OCI-M1 (cell line): ENCODE measurements at regions not wholly inside any gene's neighbourhood (a gene's known extent, or its start where the extent isn't known, plus 50 kb on each side); places are given as distances from the start of the nearest gene placed in this dataset.
A peak's percentile ranks its signal among the peaks of the same experiment; 100 is the strongest.

Experiments used
- DNase-seq: peaks from one replicate; lab custom pipeline; 2025; lab: John Stamatoyannopoulos, UW

DNA sequence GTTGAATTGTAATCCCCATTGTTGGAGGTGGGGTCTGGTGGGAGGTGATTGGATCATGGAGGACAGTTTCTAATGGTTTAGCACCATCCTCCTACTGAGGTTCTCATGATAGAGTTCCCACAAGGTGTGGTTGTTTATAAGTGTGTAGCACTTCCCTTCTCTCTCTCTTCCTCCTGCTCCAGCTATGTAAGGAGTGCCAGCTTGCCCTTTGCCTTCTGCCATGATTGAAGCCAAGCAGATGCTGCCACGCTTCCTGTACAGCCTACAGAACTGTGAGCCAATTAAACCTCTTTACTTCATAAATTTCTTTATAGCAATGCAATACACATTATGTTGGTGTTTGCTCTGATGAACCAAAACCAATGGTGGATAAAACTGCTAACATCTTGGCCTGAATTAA lies 238.2 kb downstream of the EFNB2 start:
- no peak for DNase-seq

GRCh38 chr13:106296723-106297122 lies 238.7 kb downstream of the EFNB2 start:
- DNase-seq, result no peak

GRCh38 chr13:106295971-106296370 lies 239.5 kb downstream of the EFNB2 start:
- no peak for DNase-seq

DNA sequence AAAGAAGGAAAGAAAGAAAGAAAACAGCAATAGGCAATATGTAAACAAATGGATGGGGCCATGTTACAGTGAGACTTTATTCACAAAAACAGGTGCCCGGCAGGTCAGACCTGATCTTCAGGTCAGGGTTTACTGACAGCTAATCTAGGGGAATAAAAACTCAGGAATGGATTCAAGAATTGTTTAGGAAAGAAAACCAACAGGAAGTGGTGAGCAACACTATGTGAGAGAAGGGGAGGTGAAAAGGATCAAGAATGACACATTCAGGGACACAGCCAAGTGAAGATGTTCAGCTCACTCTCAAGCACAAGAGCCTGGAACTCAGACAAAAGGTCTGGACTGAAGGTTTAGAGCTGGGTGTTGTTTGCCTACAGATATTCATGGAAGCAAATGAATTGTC lies 244.5 kb downstream of the EFNB2 start:
- DNase-seq, result no peak

DNA sequence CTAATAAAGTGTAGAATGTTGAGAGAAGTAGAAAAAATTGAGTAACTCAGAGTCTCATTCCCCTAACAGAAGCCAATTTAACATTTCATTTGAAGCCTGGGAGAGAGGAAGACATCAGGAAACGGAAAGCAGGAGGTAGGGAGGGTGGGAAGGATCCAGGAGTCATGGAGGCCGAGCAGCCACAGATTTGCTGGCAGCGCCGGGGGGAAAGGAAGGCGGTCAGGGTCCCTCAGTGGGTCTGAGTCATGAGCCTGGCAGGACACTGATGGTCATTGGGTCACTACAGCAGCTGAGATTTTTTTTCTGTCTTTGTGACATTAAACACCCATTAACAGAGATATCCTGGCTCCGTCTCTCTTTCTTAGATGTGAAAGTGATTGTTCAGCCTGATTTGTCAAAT lies 248.1 kb downstream of the EFNB2 start:
- no peak for DNase-seq

DNA sequence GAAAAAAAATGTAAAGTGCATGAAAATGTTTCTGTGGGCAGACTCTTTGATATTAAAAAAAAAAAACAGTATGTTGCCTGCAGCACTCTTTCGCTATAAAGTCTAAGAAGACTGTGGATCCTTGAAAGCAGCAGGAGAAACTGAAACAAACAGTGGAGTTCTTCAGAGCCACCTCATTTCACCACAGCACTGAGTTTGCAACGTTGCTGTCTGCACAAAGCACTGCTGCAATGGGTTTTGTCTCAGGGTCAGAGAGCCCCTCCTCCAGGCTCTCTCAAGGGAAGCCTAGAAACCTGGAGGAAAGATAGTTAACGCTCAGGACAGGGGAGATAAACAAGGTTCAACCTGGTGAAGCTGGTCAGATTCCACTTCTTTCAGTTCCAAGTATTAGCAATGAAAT lies 248.7 kb downstream of the EFNB2 start:
- peak; percentile 2 for DNase-seq

GRCh38 chr13:106284358-106284757 lies 251.1 kb downstream of the EFNB2 start:
- no peak for DNase-seq

GRCh38 chr13:106281426-106281825 lies 254.0 kb downstream of the EFNB2 start:
- no peak for DNase-seq

DNA sequence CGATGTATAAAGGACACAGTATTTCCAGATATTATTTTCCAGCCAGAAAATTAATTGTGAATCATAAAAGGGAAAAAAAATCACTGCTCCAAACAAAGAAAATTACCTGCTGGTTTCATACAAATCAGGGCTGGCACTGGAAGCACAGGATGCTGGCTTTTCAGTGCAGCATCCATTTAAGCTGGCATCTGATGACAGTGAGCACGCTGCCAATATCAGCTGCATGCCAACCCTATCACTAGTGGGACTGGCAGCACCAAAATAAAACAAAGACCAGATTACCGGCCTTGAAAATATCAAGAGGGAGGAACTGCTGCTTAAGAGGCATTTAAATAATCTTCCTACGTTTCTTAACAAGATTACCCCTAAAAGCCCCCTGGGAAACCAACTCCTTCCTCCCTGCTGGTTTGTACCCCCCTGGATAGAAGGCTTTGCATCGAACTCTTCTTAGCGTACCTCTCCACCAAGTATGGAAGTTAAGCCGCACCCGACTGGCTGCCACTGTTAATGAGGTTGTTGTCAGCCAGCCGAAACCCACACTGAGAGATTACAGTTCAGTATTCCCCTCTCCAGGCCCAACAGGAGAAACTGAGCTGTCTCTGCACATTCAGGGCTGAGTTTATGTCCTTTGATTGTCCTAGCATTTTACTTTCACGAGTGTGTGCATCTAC lies 257.8 kb downstream of the EFNB2 start:
- DNase-seq, result no peak

DNA sequence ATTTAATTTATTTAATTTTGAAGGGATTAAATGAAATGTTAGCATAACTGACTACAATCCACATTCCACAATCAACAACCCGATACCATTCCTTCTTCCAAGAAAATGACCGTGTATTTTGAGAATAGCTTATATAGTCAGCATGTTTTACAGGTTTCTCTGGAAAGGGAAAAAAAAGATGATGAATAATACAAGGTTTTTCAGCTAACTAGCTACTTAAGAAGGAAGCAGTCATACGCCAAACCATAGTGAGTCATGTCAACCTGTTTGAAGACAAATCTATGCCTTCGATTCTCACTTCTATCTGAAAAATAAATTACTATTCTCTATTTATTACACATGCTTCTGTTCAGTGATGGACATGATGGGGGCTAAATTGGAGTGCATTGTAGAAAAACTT lies 258.6 kb downstream of the EFNB2 start:
- no peak for DNase-seq

DNA sequence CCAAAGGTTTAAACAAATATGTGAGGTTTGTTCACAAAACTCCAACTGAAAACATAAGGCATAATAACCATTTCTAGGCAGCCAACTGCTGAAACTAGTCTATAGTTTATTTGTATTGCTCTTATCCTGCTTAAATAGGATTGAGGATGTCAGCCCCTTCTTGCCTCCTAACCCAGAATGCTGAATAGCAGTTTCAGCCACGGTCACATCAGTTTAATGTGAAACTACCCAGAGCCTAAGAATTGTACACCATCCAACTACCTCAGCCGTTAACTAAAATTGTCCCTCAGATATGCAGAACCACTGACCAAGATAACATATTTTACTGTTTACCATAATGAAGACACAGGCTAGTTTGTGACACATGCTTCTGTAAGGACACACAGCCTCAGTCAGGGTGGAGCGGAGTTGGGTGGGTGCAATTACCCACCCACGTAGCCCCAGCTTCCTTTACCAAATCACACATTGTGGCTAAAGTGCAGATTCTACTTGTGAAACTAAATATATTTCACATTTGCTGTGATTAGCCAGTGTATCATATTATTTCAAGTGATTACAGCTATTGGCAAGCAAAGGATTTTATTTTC lies 259.9 kb downstream of the EFNB2 start:
- DNase-seq, result no peak

DNA sequence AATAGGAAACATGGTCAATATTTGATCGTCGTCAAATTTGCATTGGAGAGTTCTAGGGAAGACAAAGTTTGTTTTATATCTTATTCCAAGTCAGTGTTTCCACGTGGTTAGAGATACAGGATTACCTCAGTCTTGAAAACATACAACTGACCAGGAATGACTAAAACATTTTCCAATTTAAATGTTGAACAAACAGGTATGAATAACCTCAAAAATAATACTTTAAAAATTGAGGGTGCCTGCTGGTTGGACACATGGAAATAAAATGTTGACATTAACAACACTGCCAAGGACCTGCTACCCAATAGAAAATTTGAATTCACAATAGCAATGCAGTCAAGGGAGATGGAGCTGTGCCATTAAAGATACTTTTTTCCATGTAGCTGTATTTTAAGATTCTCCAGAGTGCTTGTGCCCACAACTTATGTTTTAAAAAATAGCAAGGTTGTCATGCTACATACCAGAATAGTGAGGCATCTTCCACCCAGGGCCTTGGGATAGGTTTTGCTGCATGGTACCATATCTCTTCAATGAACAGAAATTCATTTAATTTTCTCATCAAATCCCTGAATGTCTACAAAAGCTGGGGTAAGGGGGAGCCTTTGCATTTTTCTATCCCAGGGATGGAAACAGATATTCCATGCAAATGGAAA lies 260.8 kb downstream of the EFNB2 start:
- DNase-seq, result no peak

- no peak for DNase-seq
Observed at GRCh38 chr13:106263801-106264200, 271.7 kb downstream of the EFNB2 start.

DNA sequence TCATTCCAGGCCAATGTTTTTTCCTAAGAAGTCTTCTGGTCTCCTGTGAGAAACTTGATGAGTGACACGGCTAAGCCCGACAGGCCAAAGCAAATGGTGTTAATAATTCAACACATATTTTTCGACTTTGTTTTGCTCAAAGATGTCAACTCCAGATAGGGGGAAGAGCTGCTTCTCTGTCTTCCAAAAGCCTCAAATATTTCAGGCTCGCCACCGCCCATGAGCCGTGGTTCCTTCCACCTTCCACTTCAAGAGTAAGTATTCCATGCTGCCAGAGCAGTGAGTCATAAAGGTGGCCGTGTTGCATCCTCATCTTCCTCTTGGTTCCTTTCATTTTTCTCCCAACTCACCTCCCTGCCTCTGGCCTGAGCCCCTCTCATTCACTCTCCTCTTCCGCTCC lies 272.6 kb downstream of the EFNB2 start:
- no peak for DNase-seq

DNA sequence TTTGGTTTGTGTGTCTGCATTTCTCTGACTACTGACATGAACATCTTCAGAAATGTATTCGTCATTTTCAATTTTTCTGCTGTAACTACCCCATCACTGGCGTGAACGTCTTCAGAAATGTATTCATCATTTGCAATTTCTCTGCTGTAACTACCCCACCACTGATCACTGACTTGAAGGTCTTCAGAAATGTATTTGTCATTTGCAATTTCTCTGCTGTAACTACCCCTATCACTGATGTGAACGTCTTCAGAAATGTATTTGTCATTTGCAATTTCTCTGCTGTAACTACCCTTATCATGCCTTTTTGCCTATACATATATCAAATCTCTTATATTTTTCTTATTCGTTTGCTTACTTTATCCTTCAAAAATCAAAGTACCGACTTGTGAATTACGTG lies 274.0 kb downstream of the EFNB2 start:
- DNase-seq, result no peak

DNA sequence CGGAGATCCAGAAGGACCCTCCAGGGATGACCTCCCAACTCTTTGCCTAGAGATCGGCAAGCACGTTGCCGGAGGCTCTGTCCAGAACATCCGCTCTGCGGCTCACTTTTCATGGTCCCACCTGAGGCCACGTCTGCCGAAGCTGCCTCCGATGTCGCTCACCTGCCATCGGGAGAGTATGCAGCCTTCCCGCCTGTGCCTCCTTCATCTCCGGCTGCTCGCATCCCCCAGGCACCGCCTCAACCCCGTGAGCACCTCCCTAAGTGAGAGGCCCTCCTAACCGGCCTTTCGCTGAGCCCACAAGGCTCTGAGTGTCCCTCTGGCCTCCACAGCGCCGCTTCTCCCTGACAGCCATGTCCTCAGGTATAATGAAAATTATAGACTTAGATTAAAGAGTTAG lies 275.1 kb downstream of the EFNB2 start:
- DNase-seq, result no peak

DNA sequence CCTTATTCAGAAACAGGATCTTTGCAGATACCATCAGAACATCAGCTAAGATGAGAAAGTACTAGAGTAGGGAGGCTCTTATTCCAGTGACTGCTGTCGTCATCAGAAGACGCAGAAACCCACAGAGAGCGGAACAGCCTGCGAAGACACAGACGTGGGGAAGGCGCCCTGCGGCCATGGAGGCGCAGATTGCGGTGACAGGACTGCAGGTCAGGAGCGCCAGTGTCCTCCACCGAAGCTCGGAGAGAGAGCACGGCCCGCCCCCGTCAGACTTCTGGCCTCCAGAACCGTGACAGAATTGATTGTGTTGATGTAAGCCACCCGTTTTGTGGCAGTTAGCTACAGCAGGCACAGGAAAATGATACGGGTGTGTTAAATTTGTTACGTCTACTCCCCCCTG lies 275.5 kb downstream of the EFNB2 start:
- DNase-seq, result no peak

DNA sequence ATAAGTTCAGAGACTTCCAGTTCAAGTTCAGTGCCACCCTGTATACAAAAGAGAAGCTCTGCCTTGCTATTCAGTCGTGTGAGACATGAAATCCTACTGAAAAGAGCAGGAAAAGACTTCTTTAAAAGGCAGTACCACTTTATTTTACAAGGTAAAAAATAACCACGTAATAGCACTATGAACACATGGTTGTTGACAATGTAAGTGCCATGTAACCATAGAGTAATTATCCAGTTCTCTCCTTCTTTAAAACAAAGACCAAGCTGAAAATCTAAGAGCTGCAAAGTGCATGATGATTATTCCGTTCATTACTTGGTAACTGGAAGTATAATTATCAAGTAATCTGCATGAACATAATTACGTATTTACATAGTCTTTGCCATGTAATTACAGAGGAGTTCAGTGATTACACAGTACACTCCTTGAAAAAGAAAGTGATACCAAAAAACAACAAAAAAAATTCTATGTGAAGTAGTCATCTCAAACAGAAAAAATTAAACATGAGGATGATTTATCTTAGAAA lies 288.7 kb downstream of the EFNB2 start:
- DNase-seq, result peak; percentile 26

GRCh38 chr13:106246242-106246641 lies 289.2 kb downstream of the EFNB2 start:
- no peak for DNase-seq

- DNase-seq, result no peak
Observed at GRCh38 chr13:106243011-106243565, 292.4 kb downstream of the EFNB2 start.

- peak; percentile 43 for DNase-seq
Observed at GRCh38 chr13:106241974-106242953, 293.2 kb downstream of the EFNB2 start.

GRCh38 chr13:106238690-106239089 lies 296.8 kb downstream of the EFNB2 start:
- no peak for DNase-seq
